ENCODE measurements at regions not wholly inside any gene's neighbourhood (a gene's known extent, or its start where the extent isn't known, plus 50 kb on each side); places are given as distances from the start of the nearest gene placed in this dataset.

DNA sequence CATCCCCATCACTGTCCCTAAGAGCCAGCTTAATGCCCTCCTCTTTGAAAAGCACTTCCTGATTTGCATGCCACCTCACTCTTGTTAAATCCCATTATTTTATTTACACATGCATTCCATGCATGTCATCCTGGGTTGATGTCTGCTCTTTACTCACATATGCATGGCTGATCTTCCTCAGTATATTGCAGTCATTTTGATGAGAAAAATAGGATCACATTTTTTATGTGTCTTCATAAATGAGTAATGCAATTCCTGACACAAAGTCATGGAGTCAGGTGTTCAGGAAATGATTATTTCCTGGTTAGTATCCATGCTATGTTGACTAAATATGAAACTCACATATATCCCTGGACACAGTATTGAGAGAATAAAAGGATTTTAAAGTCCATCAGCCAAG lies 204.7 kb downstream of the SLIT2 start:
- DNase-seq (ENCODE audit: extremely low spot score) = no peak
- H3K4me3 ChIP-seq (ENCODE audit: low read depth, low read length) = no peak overlapping the region

DNA sequence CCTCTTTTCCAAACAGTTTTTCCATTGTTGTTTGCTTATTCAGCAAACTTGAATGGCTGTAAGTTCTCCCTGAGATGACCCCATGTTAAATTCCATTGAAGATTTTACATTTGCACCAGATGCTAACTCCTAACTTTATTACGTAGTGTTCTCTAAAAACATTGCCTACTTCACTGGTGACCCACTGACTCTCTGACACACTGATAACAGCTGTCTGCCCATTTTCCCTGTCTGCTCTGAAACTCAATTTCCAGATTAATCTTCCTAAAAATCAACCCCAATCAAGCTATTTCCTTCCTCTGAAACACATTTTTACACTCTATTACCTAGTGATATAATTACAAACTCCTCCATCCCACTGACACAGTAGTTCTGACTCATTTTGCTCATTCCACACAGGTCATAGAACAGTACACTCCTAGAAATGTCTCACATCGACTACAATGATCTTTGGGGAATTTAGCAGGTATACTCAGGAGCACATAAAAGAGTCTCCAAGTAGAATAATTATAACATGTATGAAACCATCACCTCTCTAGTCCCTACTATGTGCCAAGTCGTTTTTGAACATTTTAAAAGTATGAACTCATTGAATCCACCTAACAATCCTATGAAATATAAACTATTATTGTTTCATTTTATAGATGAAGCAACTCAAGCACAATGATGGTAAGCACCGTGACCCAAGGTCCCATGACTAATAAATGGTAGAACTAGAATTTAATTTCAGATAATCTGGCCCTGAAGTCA lies 210.9 kb downstream of the SLIT2 start:
- no peak overlapping the region for H3K4me3 ChIP-seq (ENCODE audit: low read depth, low read length)
- no peak for DNase-seq (ENCODE audit: extremely low spot score)
- no peaks in the 10 kb centered on the region for H3K36me3 ChIP-seq (ENCODE audit: insufficient read depth)
- WGBS = 83% methylated on average over 4 of the region's 4 CpGs
- no peak overlapping the region for H3K27ac ChIP-seq (ENCODE audit: low read depth)
- no peaks in the 10 kb centered on the region for H3K4me1 ChIP-seq (ENCODE audit: insufficient read depth)

More for the DNA sequence above, 204.7 kb downstream of the SLIT2 start:
- Histone ChIP-seq H3K36me3 (ENCODE audit: insufficient read depth) (no peaks in the 10 kb centered on the region), H3K27ac (ENCODE audit: low read depth) (no peak overlapping the region), H3K4me1 (ENCODE audit: insufficient read depth) (no peaks in the 10 kb centered on the region)

DNA sequence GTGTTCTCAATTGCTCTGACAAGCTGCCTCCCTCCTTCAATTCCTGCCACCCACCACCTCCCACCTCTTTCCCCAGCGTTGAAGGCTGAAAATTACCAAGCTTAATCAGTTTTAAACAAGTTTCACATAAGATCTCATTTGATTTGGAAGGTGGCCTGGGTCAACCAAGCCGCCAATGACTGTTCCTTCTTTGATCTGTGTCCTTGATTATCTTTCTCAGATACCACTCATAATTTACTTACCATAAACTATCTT lies 211.4 kb downstream of the SLIT2 start:
- Histone ChIP-seq H3K36me3 (ENCODE audit: insufficient read depth) (no peaks in the 10 kb centered on the region), H3K4me1 (ENCODE audit: insufficient read depth) (no peaks in the 10 kb centered on the region), H3K27ac (ENCODE audit: low read depth) (no peak overlapping the region), H3K4me3 (ENCODE audit: low read depth, low read length) (no peak overlapping the region)
- DNase-seq (ENCODE audit: extremely low spot score) = no peak
- 90% methylated on average over 2 of the region's 2 CpGs for WGBS

DNA sequence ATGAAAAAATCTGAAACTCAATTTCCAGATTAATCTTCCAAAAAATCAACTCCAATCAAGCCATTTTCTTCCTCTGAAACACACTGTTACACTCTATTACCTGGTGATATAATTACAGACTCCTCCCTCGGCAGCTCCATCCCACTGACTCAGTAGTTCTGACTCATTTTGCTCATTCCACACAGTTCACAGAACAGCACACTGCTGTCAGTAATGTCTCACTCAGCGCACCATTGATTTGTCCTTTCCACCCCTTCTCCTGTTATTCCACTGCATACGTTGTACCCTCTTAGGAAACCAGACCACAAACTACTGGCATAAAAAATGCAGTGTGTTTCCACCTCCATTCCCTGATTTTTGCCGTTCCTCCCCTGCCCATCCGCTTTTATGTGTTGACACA lies 212.7 kb downstream of the SLIT2 start:
- H3K27ac ChIP-seq (ENCODE audit: low read depth) = no peak overlapping the region
- WGBS = 92% methylated on average over 5 of the region's 5 CpGs
- no peaks in the 10 kb centered on the region for H3K36me3 ChIP-seq (ENCODE audit: insufficient read depth)
- DNase-seq (ENCODE audit: extremely low spot score) = no peak
- no peak overlapping the region for H3K4me3 ChIP-seq (ENCODE audit: low read depth, low read length)
- H3K4me1 ChIP-seq (ENCODE audit: insufficient read depth) = no peaks in the 10 kb centered on the region

DNA sequence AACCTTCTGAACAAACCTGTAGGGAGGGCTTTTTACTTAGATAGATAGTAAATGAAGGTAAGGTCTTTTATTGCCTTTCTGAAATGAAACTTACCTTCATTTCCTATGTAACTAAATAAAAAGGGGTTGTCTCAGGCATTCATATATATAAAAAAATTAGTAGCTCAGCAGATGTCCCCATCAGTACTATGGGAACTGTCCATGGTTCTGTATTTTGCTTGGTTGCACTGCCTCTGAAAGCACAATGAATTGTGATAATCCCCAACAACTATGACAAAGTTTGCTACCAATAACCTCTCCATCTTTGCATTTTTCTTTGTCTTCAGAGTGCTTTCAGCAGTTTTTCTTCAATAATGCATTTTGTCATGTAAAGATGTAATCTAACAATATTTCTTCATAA lies 222.4 kb downstream of the SLIT2 start:
- no peak overlapping the region for H3K27ac ChIP-seq (ENCODE audit: low read depth)
- no peak for DNase-seq (ENCODE audit: extremely low spot score)

DNA sequence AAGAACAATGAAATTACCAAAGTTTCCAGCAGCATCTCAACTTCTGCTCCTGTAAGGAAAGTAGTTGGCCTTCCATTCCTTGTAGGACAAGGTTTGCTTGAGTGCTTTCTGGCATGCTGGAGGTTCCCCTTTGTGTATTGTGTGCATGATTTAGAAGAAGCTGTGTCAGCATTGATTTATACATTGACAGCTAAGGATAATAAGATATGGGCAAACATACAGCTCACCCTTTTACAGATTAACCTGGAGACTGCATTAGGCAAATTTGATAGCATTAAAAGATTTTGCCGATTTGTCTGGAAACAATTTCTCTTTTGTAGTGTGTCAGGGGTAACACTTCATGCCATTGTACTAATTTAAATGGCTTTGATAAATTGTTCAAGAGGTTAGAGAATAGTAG lies 221.8 kb upstream of the PACRGL start:
- no peak overlapping the region for H3K4me3 ChIP-seq (ENCODE audit: low read depth, low read length)
- no peak overlapping the region for H3K27ac ChIP-seq (ENCODE audit: low read depth)
- 96% methylated on average over 1 of the region's 1 CpG for WGBS

More for the DNA sequence above, 222.4 kb downstream of the SLIT2 start:
- Histone ChIP-seq H3K36me3 (ENCODE audit: insufficient read depth) (no peaks in the 10 kb centered on the region), H3K4me3 (ENCODE audit: low read depth, low read length) (no peak overlapping the region), H3K4me1 (ENCODE audit: insufficient read depth) (no peaks in the 10 kb centered on the region)

DNA sequence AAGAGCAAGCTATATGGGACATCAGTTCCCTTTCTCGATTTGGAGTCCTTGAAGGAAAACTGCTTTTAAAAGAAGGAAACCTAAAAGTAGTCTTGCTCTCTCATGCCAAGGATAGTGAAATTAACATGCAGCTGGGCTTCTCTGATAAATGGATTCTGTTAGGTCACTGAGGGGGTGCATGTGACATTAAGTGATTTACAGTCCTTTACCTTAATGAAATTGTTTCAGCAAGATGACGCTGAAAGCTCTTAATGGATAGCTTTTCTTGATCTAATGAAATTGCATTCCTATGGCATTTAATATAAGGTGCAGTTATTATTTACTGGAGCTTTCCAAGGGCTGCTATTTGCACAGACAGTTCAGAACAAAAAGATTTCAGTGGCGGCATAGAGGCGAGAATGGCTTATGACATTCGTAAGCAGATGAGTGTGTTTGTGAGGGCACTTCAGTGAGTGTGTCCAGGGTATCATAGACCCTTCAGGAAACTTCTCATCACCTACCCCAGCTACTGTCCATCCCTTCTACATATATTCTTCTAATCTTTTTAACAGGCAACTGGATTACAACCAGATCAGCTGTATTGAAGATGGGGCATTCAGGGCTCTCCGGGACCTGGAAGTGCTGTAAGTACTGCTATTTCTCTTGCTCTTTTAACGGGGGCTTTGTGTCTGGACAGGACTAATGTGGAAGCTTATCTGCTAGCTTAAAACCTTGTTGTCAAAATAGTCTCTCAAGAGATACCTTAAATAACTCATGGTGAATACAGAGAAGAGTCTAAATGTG lies 219.9 kb upstream of the PACRGL start:
- 81% methylated on average over 7 of the region's 7 CpGs for WGBS
- H3K4me1 ChIP-seq (ENCODE audit: insufficient read depth) = no peaks in the 10 kb centered on the region
- no peak overlapping the region for H3K4me3 ChIP-seq (ENCODE audit: low read depth, low read length)
- H3K36me3 ChIP-seq (ENCODE audit: insufficient read depth) = no peaks in the 10 kb centered on the region
- H3K27ac ChIP-seq (ENCODE audit: low read depth) = no peak overlapping the region
- no peak for DNase-seq (ENCODE audit: extremely low spot score)

More for the DNA sequence above, 221.8 kb upstream of the PACRGL start:
- no peaks in the 10 kb centered on the region for H3K36me3 ChIP-seq (ENCODE audit: insufficient read depth)
- H3K4me1 ChIP-seq (ENCODE audit: insufficient read depth) = no peaks in the 10 kb centered on the region
- no peak for DNase-seq (ENCODE audit: extremely low spot score)

DNA sequence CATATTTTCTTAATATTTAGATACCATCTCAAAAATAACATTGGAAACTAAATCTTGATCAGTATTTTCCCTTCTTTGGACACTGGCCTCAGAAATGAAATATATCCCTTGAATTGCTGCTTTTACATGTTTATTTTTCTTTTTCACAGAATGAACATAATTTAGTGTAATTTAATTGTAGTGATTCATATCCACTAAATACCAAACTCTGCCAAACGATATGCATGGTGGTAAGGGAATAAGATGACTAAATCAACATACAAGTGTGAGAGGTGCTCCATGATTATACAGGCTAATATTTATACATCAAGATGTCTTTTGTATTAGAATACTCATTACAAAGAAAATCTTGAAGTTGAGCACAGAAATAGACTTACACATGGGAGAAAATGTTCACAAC lies 216.8 kb upstream of the PACRGL start:
- Histone ChIP-seq H3K27ac (ENCODE audit: low read depth) (no peak overlapping the region), H3K4me3 (ENCODE audit: low read depth, low read length) (no peak overlapping the region), H3K4me1 (ENCODE audit: insufficient read depth) (no peaks in the 10 kb centered on the region), H3K36me3 (ENCODE audit: insufficient read depth) (no peaks in the 10 kb centered on the region)
- 86% methylated on average over 1 of the region's 1 CpG for WGBS
- DNase-seq (ENCODE audit: extremely low spot score) = no peak

DNA sequence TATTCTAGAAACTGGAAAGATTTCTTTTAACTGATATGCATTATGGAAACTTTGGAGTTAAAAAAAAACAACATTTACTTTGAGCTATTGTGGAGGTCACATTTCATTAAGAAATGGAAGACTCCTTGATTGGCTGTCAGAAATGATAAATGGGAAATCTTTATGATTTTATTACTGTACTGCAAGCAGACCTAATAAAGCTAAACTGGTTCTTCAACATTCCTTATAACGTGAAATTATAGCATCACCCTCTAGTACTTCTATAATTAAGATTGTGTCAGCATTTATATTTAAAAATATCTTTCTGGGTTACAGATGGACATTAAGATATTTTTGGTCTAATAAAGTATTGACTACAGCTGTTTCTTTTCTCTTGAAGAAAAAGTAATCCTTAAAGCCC lies 213.8 kb upstream of the PACRGL start:
- H3K4me3 ChIP-seq (ENCODE audit: low read depth, low read length) = no peak overlapping the region
- H3K4me1 ChIP-seq (ENCODE audit: insufficient read depth) = no peaks in the 10 kb centered on the region
- 60% methylated on average over 1 of the region's 1 CpG for WGBS
- no peak overlapping the region for H3K27ac ChIP-seq (ENCODE audit: low read depth)
- H3K36me3 ChIP-seq (ENCODE audit: insufficient read depth) = no peaks in the 10 kb centered on the region
- no peak for DNase-seq (ENCODE audit: extremely low spot score)

DNA sequence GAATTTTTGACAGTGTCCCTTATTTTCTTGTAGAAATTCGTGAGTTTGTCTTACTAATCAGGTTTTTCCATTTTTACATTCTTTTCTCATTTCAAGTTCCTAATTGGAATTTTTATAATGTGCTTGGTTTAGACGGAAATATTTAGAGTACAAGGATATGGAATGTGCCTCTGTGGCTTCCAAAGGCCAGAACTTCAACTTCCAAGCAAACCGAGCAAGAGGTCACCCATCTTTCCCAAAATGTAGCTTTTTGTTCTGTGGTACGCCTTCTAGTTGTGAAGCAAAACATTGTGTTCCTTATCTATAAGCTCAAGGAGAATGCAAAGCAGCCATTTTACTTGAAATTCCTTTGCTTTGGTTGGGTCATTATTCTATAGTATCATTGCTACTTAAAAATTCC lies 212.8 kb upstream of the PACRGL start:
- 58% methylated on average over 4 of the region's 4 CpGs for WGBS
- no peak overlapping the region for H3K4me3 ChIP-seq (ENCODE audit: low read depth, low read length)
- H3K27ac ChIP-seq (ENCODE audit: low read depth) = no peak overlapping the region
- H3K4me1 ChIP-seq (ENCODE audit: insufficient read depth) = no peaks in the 10 kb centered on the region
- DNase-seq (ENCODE audit: extremely low spot score) = no peak
- no peaks in the 10 kb centered on the region for H3K36me3 ChIP-seq (ENCODE audit: insufficient read depth)

DNA sequence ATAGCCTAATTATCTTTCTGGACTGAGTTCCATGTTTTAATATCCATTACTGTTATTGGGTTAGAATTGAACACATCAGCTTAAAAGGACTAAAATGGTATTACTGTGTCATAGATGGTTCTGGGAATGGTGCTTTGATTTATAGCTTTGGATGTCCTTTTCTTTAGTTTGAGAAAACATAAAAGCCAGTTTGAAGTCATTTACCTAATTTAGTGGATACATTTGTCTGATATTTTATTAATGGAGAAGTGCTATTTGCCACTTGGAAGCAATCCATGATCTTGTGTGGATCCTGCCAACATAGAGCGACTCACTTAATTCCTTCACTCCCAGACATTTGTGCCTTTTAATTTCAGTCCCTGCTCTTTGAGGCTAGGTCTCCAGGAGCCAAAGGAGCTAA lies 212.4 kb upstream of the PACRGL start:
- 21% methylated on average over 1 of the region's 1 CpG for WGBS
- Histone ChIP-seq H3K27ac (ENCODE audit: low read depth) (no peak overlapping the region), H3K36me3 (ENCODE audit: insufficient read depth) (no peaks in the 10 kb centered on the region), H3K4me3 (ENCODE audit: low read depth, low read length) (no peak overlapping the region), H3K4me1 (ENCODE audit: insufficient read depth) (no peaks in the 10 kb centered on the region)
- no peak for DNase-seq (ENCODE audit: extremely low spot score)

DNA sequence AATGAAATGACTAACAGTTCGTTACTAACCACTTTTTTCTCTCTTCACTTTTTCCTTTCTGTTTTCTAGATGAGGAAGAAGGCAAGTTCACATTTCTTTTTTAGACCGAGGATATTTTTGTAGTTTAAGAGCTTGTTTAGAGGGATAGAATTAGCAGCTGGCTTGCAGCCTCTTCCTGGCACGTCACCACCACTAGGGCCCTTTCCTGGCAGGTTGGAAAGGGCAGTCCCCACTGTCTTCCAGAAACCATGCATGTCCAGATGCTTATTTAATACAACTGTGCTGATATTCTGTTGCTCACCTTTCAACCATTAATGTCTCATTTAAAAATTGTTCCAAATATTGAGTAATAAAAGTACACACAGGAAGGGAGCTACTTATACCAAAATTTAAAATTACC lies 209.5 kb upstream of the PACRGL start:
- DNase-seq (ENCODE audit: extremely low spot score) = no peak
- 34% methylated on average over 3 of the region's 3 CpGs for WGBS
- Histone ChIP-seq H3K36me3 (ENCODE audit: insufficient read depth) (no peaks in the 10 kb centered on the region), H3K4me1 (ENCODE audit: insufficient read depth) (no peaks in the 10 kb centered on the region), H3K4me3 (ENCODE audit: low read depth, low read length) (no peak overlapping the region), H3K27ac (ENCODE audit: low read depth) (no peak overlapping the region)

DNA sequence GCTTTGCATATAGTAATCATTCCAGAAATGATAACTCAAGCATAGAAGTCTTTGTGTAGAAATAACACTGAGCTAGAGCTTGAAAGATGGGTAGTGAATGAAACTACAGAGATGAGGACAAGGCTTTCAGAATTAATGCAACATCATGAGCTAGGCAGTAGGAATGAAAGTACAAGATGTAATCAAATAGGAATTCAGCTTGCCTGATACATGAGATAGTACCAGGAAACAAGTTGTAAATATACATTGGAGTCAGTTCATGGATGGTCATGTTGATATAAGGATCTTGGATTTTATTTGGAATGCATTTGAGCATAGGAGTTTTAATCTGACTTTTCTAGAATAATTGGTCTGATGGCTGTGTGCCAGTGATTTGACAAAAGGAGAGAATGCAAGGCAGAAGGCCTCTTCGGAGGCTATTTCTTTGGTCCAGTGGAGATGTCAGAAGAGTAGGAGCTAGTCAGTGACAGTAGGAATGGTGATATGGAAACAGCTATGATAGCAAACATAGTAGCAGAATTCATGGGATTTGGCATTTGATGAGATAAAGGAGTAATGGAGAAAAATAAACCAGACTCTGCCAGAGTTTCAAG lies 206.4 kb upstream of the PACRGL start:
- H3K4me1 ChIP-seq (ENCODE audit: insufficient read depth) = no peaks in the 10 kb centered on the region
- WGBS = 84% methylated on average over 1 of the region's 1 CpG
- DNase-seq (ENCODE audit: extremely low spot score) = no peak

DNA sequence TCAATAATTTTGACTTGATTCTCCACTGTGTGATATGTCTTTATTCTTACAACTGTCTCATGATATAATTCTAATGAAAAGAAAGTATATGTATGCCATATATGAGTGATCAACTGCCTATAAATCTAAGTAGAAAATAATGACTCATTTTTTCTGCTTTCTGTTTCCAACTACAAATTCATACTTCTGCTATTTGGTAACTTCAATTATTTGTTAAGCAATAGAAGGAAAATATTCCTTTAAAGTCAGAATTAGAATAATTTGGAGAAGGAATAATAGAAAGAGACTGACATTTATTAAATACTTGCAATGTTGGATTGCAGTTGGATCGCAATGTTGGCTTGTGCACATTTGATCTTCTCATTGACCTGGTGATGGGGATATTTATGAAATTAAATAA lies 204.2 kb upstream of the PACRGL start:
- 94% methylated on average over 1 of the region's 1 CpG for WGBS
- Histone ChIP-seq H3K4me1 (ENCODE audit: insufficient read depth) (no peaks in the 10 kb centered on the region), H3K27ac (ENCODE audit: low read depth) (no peak overlapping the region), H3K4me3 (ENCODE audit: low read depth, low read length) (no peak overlapping the region), H3K36me3 (ENCODE audit: insufficient read depth) (no peaks in the 10 kb centered on the region)
- no peak for DNase-seq (ENCODE audit: extremely low spot score)

More for the DNA sequence above, 206.4 kb upstream of the PACRGL start:
- Histone ChIP-seq H3K36me3 (ENCODE audit: insufficient read depth) (no peaks in the 10 kb centered on the region), H3K27ac (ENCODE audit: low read depth) (no peak overlapping the region), H3K4me3 (ENCODE audit: low read depth, low read length) (no peak overlapping the region)
